ENCODE measurements at regions not wholly inside any gene's neighbourhood (a gene's known extent, or its start where the extent isn't known, plus 50 kb on each side); places are given as distances from the start of the nearest gene placed in this dataset.

DNA sequence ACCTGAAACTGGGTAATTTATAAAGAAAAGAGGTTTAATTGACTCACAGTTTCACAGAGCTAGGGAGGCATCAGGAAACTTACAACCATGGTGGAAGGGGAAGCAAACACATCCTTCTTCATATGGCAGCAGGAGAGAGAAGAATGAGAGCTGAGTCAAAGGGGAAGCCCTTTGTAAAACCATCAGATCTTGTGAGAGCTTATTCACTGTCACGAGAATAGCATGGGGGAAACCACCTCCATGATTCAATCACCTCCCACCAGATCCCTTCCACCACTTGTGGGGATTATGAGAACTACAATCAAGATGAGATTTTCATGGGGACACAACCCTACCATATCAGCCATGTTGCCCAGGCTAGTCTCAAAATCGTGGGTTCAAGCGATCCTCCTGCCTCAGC, 143.4 kb downstream of the FGF18 start:
- TF ChIP-seq EP300 (IDR thresholded peaks at IDR 0.05; ENCODE audit: borderline replicate concordance in 1 of 2, low read depth in 2 of 2, low read length in 2 of 2) (no peak), ZNF274 (IDR thresholded peaks at IDR 0.05; ENCODE audit: borderline replicate concordance, extremely low read depth, low read length) (no peak), KDM1A (IDR thresholded peaks at IDR 0.05; ENCODE audit: borderline replicate concordance, low read length) (no peak), FOSL1 (IDR thresholded peaks at IDR 0.05; ENCODE audit: insufficient read depth, low read depth, low read length) (no peak), SIRT6 (IDR thresholded peaks at IDR 0.05; ENCODE audit: low read length) (no peak), HDAC6 (IDR thresholded peaks at IDR 0.05; ENCODE audit: low read depth, low read length) (no peak), NANOG (IDR thresholded peaks at IDR 0.05; ENCODE audit: insufficient read depth, low read depth, low read length, poor library complexity, severe bottlenecking) (no peak), POU5F1 (IDR thresholded peaks at IDR 0.05; ENCODE audit: low read depth, low read length) (no peak), POLR2A (IDR thresholded peaks at IDR 0.05; ENCODE audit: control extremely low read depth in 1 of 2, low read depth in 2 of 2, low read length in 2 of 2) (no peak), TEAD4 (IDR thresholded peaks at IDR 0.05; ENCODE audit: low read depth, low read length) (no peak), TAF7 (optimal IDR thresholded peaks at IDR 0.05; ENCODE audit: borderline replicate concordance, low read depth, low read length) (no peak)
- no peak for FAIRE-seq
- no peaks in the 10 kb centered on the region for H3K23me2 ChIP-seq (ENCODE audit: low read depth, low read length)
- no peaks in the 10 kb centered on the region for H3K4me1 ChIP-seq (replicated peaks in 1 of 4; ENCODE audit: control insufficient read depth in 3 of 4, insufficient read depth in 4 of 4, low read length in 3 of 4)
- H3K18ac ChIP-seq (ENCODE audit: extremely low read depth, low read length): no peak overlapping the region
- no peak for DNase-seq (ENCODE audit: low read depth in 1 of 2, low spot score in 2 of 2)
- 86% methylated on average over 3 of the region's 3 CpGs; no CpG with 5 or more reads in 1 of the 2 experiments for WGBS, 2 experiments (ENCODE audit: extremely low coverage in 1 of 2, insufficient coverage in 1 of 2, insufficient read length in 1 of 2, insufficient replicate concordance in 2 of 2, low coverage in 1 of 2, low lambda C conversion rate in 2 of 2, missing lambda C conversion rate in 1 of 2)
- no peak overlapping the region for H2BK12ac ChIP-seq (ENCODE audit: low read depth, low read length)
- no peak overlapping the region for H3K14ac ChIP-seq (ENCODE audit: insufficient read length)
- H2BK120ac ChIP-seq (replicated peaks; ENCODE audit: low read depth, low read length): no peak overlapping the region
- no peaks in the 10 kb centered on the region for H3K79me2 ChIP-seq (ENCODE audit: control insufficient read depth in 1 of 2, insufficient read depth in 2 of 2, low read length in 2 of 2)
- no peak overlapping the region for H4K8ac ChIP-seq (ENCODE audit: extremely low read depth, insufficient read depth, low read length)
- H2BK5ac ChIP-seq (ENCODE audit: low read depth, low read length): no peak overlapping the region
- H3K79me1 ChIP-seq (ENCODE audit: low read depth, low read length): no peaks in the 10 kb centered on the region
- no peak overlapping the region for H3K23ac ChIP-seq (ENCODE audit: insufficient read length)
- H3K27ac ChIP-seq (ENCODE audit: low read depth, low read length): no peak overlapping the region
- no peak overlapping the region for H3K56ac ChIP-seq (replicated peaks; ENCODE audit: insufficient read length, low read depth, low read length)
- no peaks in the 10 kb centered on the region for H4K20me1 ChIP-seq (replicated peaks in 1 of 2; ENCODE audit: control insufficient read depth in 1 of 2, insufficient read depth in 2 of 2, low read length in 2 of 2)
- no peak overlapping the region for H4K91ac ChIP-seq (replicated peaks; ENCODE audit: insufficient read length, low read length)
- H2BK15ac ChIP-seq (ENCODE audit: low read length): no peak overlapping the region
- ChIA-PET POLR2A (ENCODE audit: partially characterized antibody) (interaction anchor here (0.7 kb wide), 2 partner anchors 43 to 766 kb away, joined by 4 to 6 read pairs; no protein-coding TSS in a partner anchor), CTCF (ENCODE audit: partially characterized antibody) (interaction anchor here (0.6 to 1.2 kb wide), 8 partner anchors 10 to 818 kb away, joined by 3 to 5 read pairs (median 3); no protein-coding TSS in a partner anchor)
- no peak overlapping the region for H3K4me2 ChIP-seq (ENCODE audit: insufficient read depth in 1 of 2, low read depth in 2 of 2, low read length in 2 of 2)
- no peak overlapping the region for H3K4ac ChIP-seq (replicated peaks; ENCODE audit: insufficient read length, low read depth, low read length)
- H2BK20ac ChIP-seq (ENCODE audit: low read length): no peak overlapping the region
- H3K27me3 ChIP-seq (replicated peaks in 1 of 4; ENCODE audit: control insufficient read depth in 3 of 4, extremely low read depth in 1 of 4, insufficient read depth in 3 of 4, low read length in 3 of 4): no peaks in the 10 kb centered on the region
- H3K4me3 ChIP-seq (ENCODE audit: extremely low read depth in 1 of 4, insufficient read depth in 2 of 4, low read depth in 3 of 4, low read length in 4 of 4): no peak overlapping the region
- no peak overlapping the region for H3K9ac ChIP-seq (replicated peaks in 1 of 4; ENCODE audit: extremely low read depth in 1 of 4, low read depth in 3 of 4, low read length in 3 of 4)
- H3K36me3 ChIP-seq (ENCODE audit: control insufficient read depth in 2 of 4, insufficient read depth in 4 of 4, low read length in 3 of 4): no peaks in the 10 kb centered on the region
- no peak overlapping the region for H4K5ac ChIP-seq (ENCODE audit: insufficient read length, low read depth, low read length)
- H2AK5ac ChIP-seq (ENCODE audit: low read depth, low read length): no peak overlapping the region
- no peak overlapping the region for H2AFZ ChIP-seq (ENCODE audit: low read length)
- 0 out of 4 replicates have a peak, but pooled peaks cover 0 to 2% of the 10 kb centered on the region in 2 experiments for H3K9me3 ChIP-seq (ENCODE audit: insufficient read depth in 2 of 2, low read depth in 1 of 2, low read length in 1 of 2)

All from H1 (cell line).